Right lobe of liver (tissue), 6 donors: ENCODE measurements at regions not wholly inside any gene's neighbourhood (a gene's known extent, or its start where the extent isn't known, plus 50 kb on each side); places are given as distances from the start of the nearest gene placed in this dataset.

Experiments
- ATAC-seq, 4 donors: fragments of 200-7000 bp; cut with Tn5 transposase; one replicate each; pipeline ENCODE4 v1.9.1; 2020; ENCODE audit warnings: mild to moderate bottlenecking in 4 of 4, moderate library complexity in 4 of 4
- DNase-seq, 3 donors: peaks; one replicate each; pipeline ENCODE4 v3.0.0-alpha.2; 2020
- H3K27ac ChIP-seq, 3 donors: fragments of 200-600 bp; one replicate each; pipeline ENCODE4 v1.8.0; 2022
- H3K27me3 ChIP-seq, 2 donors: fragments of 200-600 bp; one replicate each; pipeline ENCODE4 v1.8.0; 2022
- H3K36me3 ChIP-seq, 4 donors: fragments of 200-600 bp; sonication (generic) in 1 of 4; one replicate each; pipeline versions ENCODE4 v1.5.1 to v1.8.0; 2017 to 2022; ENCODE audit warnings: control low read depth in 1 of 4
- H3K4me1 ChIP-seq, 4 donors: fragments of 200-600 bp; sonication (generic) in 1 of 4; one replicate each; pipeline versions ENCODE4 v1.5.1 to v1.8.0; 2017 to 2022; ENCODE audit warnings: control low read depth in 1 of 4
- H3K4me3 ChIP-seq, 3 donors: fragments of 200-600 bp; one replicate each; pipeline ENCODE4 v1.8.0; 2022
- H3K9me3 ChIP-seq, 4 donors: fragments of 200-600 bp; sonication (generic) in 1 of 4; one replicate each; pipeline versions ENCODE4 v1.5.1 to v1.8.0; 2017 to 2022; ENCODE audit warnings: control low read depth in 1 of 4
- CTCF ChIP-seq, 4 donors: fragments of 200-600 bp in 3 of 4; fragments of 450-650 bp in 1 of 4; IDR thresholded peaks; one replicate each; pipeline versions ENCODE4 v1.5.1 to v1.8.0; 2016 to 2022; ENCODE audit warnings: antibody characterized with exemption in 4 of 4, mild to moderate bottlenecking in 2 of 4
- POLR2A ChIP-seq: fragments of 450-650 bp; IDR thresholded peaks from one replicate; pipeline ENCODE4 v1.6.1; 2017; ENCODE audit warnings: antibody characterized with exemption, mild to moderate bottlenecking
- WGBS: methylation state at CpG from one replicate; pipeline ENCODE4 v1.1.6; 2018; ENCODE audit warnings: low coverage, low lambda C conversion rate; ENCODE audit not compliant: insufficient coverage; ENCODE audit errors: missing lambda C conversion rate; 5-methylcytosine and 5-hydroxymethylcytosine counted together
- intact Hi-C, 2 donors: fragments of 100-400 bp; cut with DNase I; formaldehyde crosslinking; loops; one replicate each; pipeline versions ENCODE4 v1.11.2 to v1.14.1; 2022
- donor health status: DM: no; HTN: yes; CAD: no.
- donor health status: DM: no; HTN: no; CAD: no.
- donor health status: DM: no; HTN: no; CAD: no.
- donor health status: DM: no; HTN: yes; CAD: no.
- donor health status: DM: no; HTN: yes; CAD: no.

- H3K27me3 ChIP-seq, result no peaks in the 10 kb centered on the region
- no peaks in the 10 kb centered on the region for H3K9me3 ChIP-seq
- DNase-seq (no peak), ATAC-seq (no peak)
- intact Hi-C loops, result no loop called here
- WGBS, result 83% methylated on average over 23 of the region's 27 CpGs
- H3K4me1 ChIP-seq, result no peaks in the 10 kb centered on the region
- no peak for TF ChIP-seq POLR2A
- TF ChIP-seq CTCF (IDR thresholded peaks at IDR 0.05), result no peak
- H3K27ac ChIP-seq, result no peak overlapping the region
- H3K4me3 ChIP-seq, result no peak overlapping the region
- H3K36me3 ChIP-seq, result no peaks in the 10 kb centered on the region
Observed at GRCh38 chr22:48600681-48601080, 1227.0 kb downstream of the BRD1 start.

- Histone ChIP-seq H3K27ac (no peak overlapping the region), H3K4me1 (no peaks in the 10 kb centered on the region), H3K36me3 (no peaks in the 10 kb centered on the region), H3K4me3 (no peak overlapping the region), H3K9me3 (no peaks in the 10 kb centered on the region), H3K27me3 (no peaks in the 10 kb centered on the region)
- TF ChIP-seq CTCF (IDR thresholded peaks at IDR 0.05), result no peak
- TF ChIP-seq POLR2A, result no peak
- ATAC-seq (no peak), DNase-seq (no peak)
- intact Hi-C loops, result no loop called here
- 64% methylated on average over 8 of the region's 17 CpGs for WGBS
Observed at GRCh38 chr22:48600171-48600570, 1227.5 kb downstream of the BRD1 start.

GRCh38 chr22:48599346-48599745 is 1228.3 kb downstream of the BRD1 start:
- no peak for DNase-seq
- ATAC-seq, result no peak
- Histone ChIP-seq H3K4me1 (no peaks in the 10 kb centered on the region), H3K27ac (no peak overlapping the region), H3K4me3 (no peak overlapping the region), H3K9me3 (no peaks in the 10 kb centered on the region), H3K27me3 (no peaks in the 10 kb centered on the region), H3K36me3 (no peaks in the 10 kb centered on the region)
- intact Hi-C loops, result no loop called here
- 70% methylated on average over 6 of the region's 10 CpGs for WGBS
- TF ChIP-seq POLR2A (no peak), CTCF (IDR thresholded peaks at IDR 0.05) (no peak)

- H3K4me3 ChIP-seq, result no peak overlapping the region
- no peak for DNase-seq
- no peaks in the 10 kb centered on the region for H3K4me1 ChIP-seq
- no peaks in the 10 kb centered on the region for H3K9me3 ChIP-seq
- no peak for ATAC-seq
- WGBS, result 65% methylated on average over 10 of the region's 24 CpGs
- no peak overlapping the region for H3K27ac ChIP-seq
- intact Hi-C loops, result no loop called here
- H3K36me3 ChIP-seq, result no peaks in the 10 kb centered on the region
- no peaks in the 10 kb centered on the region for H3K27me3 ChIP-seq
- no peak for TF ChIP-seq CTCF (IDR thresholded peaks at IDR 0.05)
- TF ChIP-seq POLR2A, result no peak
Observed at GRCh38 chr22:48596111-48596850, 1231.4 kb downstream of the BRD1 start.
